HepG2 (cell line): ENCODE measurements at regions not wholly inside any gene's neighbourhood (a gene's known extent, or its start where the extent isn't known, plus 50 kb on each side); places are given as distances from the start of the nearest gene placed in this dataset.
A peak's percentile ranks its signal among the peaks of the same experiment; 100 is the strongest.

ENCODE experiments used
- ATAC-seq: fragments of 200-7000 bp; cut with Tn5 transposase; 3 replicates; pipeline ENCODE4 v1.9.1; 2020; ENCODE audit warnings: mild to moderate bottlenecking, moderate library complexity
- BruUV-seq: library from RNA; stranded (reverse); fragments of 400-500 nt; replicated peaks from 2 replicates; lab custom pipeline; 2021; lab: Mats Ljungman, UMichigan
- CTCF ChIA-PET: fragments of 300-600 bp; formaldehyde crosslinking; extraction: SDS; loops from one replicate; lab custom pipeline; 2021; ENCODE audit warnings: low total read pairs, inconsistent platforms, low intra/inter-chr PET ratio; lab: Yijun Ruan, JAX
- POLR2A ChIA-PET: fragments of 350-600 bp; sonication (Branson Sonifier 250); formaldehyde crosslinking; loops from one replicate; lab custom pipeline; 2020; ENCODE audit warnings: antibody characterized with exemption, inconsistent platforms; lab: Yijun Ruan, JAX
- DNase-seq: peaks from one replicate; pipeline ENCODE4 v3.0.0-alpha.2; 2015; ENCODE audit warnings: low spot score
- FAIRE-seq: peaks from 3 replicates; lab custom pipeline; 2011; peaks lifted over from hg19 to GRCh38; lab: Jason Lieb, UNC
- H2AFZ ChIP-seq: one replicate; pipeline ENCODE4 v1.6.1; 2011; ENCODE audit warnings: low read length, inconsistent platforms
- H3K27ac ChIP-seq: fragments of 300-600 bp; 3 replicates; pipeline ENCODE4 v1.8.0; 2011; ENCODE audit warnings: mixed run types, mild to moderate bottlenecking, mixed read lengths, low read length, inconsistent platforms; ENCODE audit not compliant: insufficient read depth; ENCODE audit errors: extremely low read length
- H3K27me3 ChIP-seq, 2 experiments: fragments of 200-600 bp in 1 of 2; 2 replicates in 1 of 2; 3 replicates in 1 of 2; pipeline versions ENCODE4 v1.6.0 to v1.8.0; 2011; ENCODE audit warnings: low read length in 2 of 2, mild to moderate bottlenecking in 2 of 2, moderate library complexity in 2 of 2, inconsistent platforms in 1 of 2; ENCODE audit not compliant: insufficient read depth in 2 of 2, control insufficient read depth in 1 of 2
- H3K36me3 ChIP-seq, 2 experiments: fragments of 200-600 bp in 1 of 2; replicated peaks in 1 of 2; 2 replicates in 1 of 2; 3 replicates in 1 of 2; pipeline versions ENCODE4 v1.5.1 to v1.8.0; 2011; ENCODE audit warnings: low read length in 2 of 2, inconsistent platforms in 1 of 2; ENCODE audit not compliant: insufficient read depth in 2 of 2, control insufficient read depth in 1 of 2
- H3K4me1 ChIP-seq: 2 replicates; pipeline ENCODE4 v1.5.1; 2012; ENCODE audit warnings: low read length, inconsistent platforms; ENCODE audit not compliant: insufficient read depth
- H3K4me2 ChIP-seq: 2 replicates; pipeline ENCODE4 v1.6.0; 2011; ENCODE audit warnings: low read depth, low read length, inconsistent platforms
- H3K4me3 ChIP-seq, 3 experiments: fragments of 200-600 bp in 1 of 3; sonication (generic), shearing (Covaris generic) in 1 of 3; replicated peaks in 1 of 3; 2 replicates each; pipeline ENCODE4 v1.5.1; 2011 to 2016; ENCODE audit warnings: low read length in 3 of 3, inconsistent platforms in 2 of 3, low read depth in 2 of 3, mild to moderate bottlenecking in 2 of 3, control low read depth in 1 of 3, mixed read lengths in 1 of 3; ENCODE audit not compliant: insufficient read depth in 1 of 3
- H3K79me2 ChIP-seq: one replicate; pipeline ENCODE4 v1.6.1; 2011; ENCODE audit warnings: low read length, inconsistent platforms; ENCODE audit not compliant: insufficient read depth
- H3K9ac ChIP-seq: 2 replicates; pipeline ENCODE4 v1.6.0; 2011; ENCODE audit warnings: mild to moderate bottlenecking, low read depth, low read length, inconsistent platforms; ENCODE audit not compliant: insufficient read depth
- H3K9me3 ChIP-seq: 2 replicates; pipeline ENCODE4 v1.5.1; 2012; ENCODE audit warnings: mild to moderate bottlenecking, low read length
- H4K20me1 ChIP-seq: 2 replicates; pipeline ENCODE4 v1.6.0; 2011; ENCODE audit warnings: inconsistent platforms, mild to moderate bottlenecking, low read length, moderate library complexity; ENCODE audit not compliant: insufficient read depth
- KLF15 ChIP-seq: sonication (generic); formaldehyde crosslinking; IDR thresholded peaks from 2 replicates; pipeline ENCODE4 v1.8.1; 2023; ENCODE audit warnings: borderline replicate concordance, mild to moderate bottlenecking, inconsistent platforms, missing genetic modification reagents, mixed read lengths
- MAFK ChIP-seq, 2 experiments: IDR thresholded peaks in 1 of 2; conservative IDR thresholded peaks in 1 of 2; 2 replicates each; pipeline ENCODE4 v1.6.1; 2011; ENCODE audit warnings: improper control_type of control experiment in 2 of 2, low read length in 2 of 2
- NBN ChIP-seq: fragments of 450-650 bp; conservative IDR thresholded peaks from 2 replicates; pipeline ENCODE4 v1.6.1; 2017
- SMC3 ChIP-seq: IDR thresholded peaks from 2 replicates; pipeline ENCODE4 v1.6.1; 2011; ENCODE audit warnings: low read length, improper control_type of control experiment
- SOX6 ChIP-seq, 2 experiments: fragments of 450-650 bp in 1 of 2; sonication (generic) in 1 of 2; formaldehyde crosslinking in 1 of 2; IDR thresholded peaks; 2 replicates each; pipeline versions ENCODE4 v1.4.0 to v1.6.1; 2017 to 2020; ENCODE audit warnings: antibody characterized with exemption in 1 of 2, mild to moderate bottlenecking in 1 of 2, missing genetic modification reagents in 1 of 2
- STAG1 ChIP-seq: sonication (generic); formaldehyde crosslinking; IDR thresholded peaks from 2 replicates; pipeline ENCODE4 v1.4.0; 2020; ENCODE audit warnings: missing genetic modification reagents
- ZBTB20 ChIP-seq: sonication (generic); formaldehyde crosslinking; IDR thresholded peaks from 2 replicates; pipeline ENCODE4 v1.8.1; 2023; ENCODE audit warnings: missing genetic modification reagents, low read depth, mild to moderate bottlenecking, borderline replicate concordance
- ZNF501 ChIP-seq: sonication (generic); formaldehyde crosslinking; IDR thresholded peaks from 2 replicates; pipeline ENCODE4 v1.5.1; 2020; ENCODE audit warnings: mild to moderate bottlenecking, moderate library complexity, missing genetic modification reagents
- WGBS: methylation state at CpG from one replicate; pipeline ENCODE4 v1.1.6; 2017; ENCODE audit warnings: low lambda C conversion rate; 5-methylcytosine and 5-hydroxymethylcytosine counted together
- in situ Hi-C: cut with HindIII; loops from 2 replicates; pipeline ENCODE4 v1.10.0; 2017; ENCODE audit warnings: low pct_unique_long_range_greater_than_20kb; ENCODE audit not compliant: extremely low pct_ligation_motif_present
- intact Hi-C: fragments of 100-400 bp; cut with micrococcal nuclease; formaldehyde crosslinking; loops from one replicate; pipeline ENCODE4 v1.10.0; 2022; ENCODE audit not compliant: unreplicated experiment
- TF ChIP-seq, protein P1 (sequence below): sonication (generic); formaldehyde crosslinking; IDR thresholded peaks from 2 replicates; pipeline ENCODE4 v1.5.0; 2020; ENCODE audit warnings: mild to moderate bottlenecking, missing genetic modification reagents, borderline replicate concordance
- TF ChIP-seq, protein P2 (sequence below): sonication (generic); formaldehyde crosslinking; IDR thresholded peaks from 2 replicates; pipeline ENCODE4 v1.4.0; 2020; ENCODE audit warnings: mild to moderate bottlenecking, missing genetic modification reagents
- TF ChIP-seq, protein P3 (sequence below): sonication (generic); formaldehyde crosslinking; IDR thresholded peaks from 2 replicates; pipeline ENCODE4 v1.8.0; 2022; ENCODE audit warnings: missing genetic modification reagents, mild to moderate bottlenecking, borderline replicate concordance

DNA sequence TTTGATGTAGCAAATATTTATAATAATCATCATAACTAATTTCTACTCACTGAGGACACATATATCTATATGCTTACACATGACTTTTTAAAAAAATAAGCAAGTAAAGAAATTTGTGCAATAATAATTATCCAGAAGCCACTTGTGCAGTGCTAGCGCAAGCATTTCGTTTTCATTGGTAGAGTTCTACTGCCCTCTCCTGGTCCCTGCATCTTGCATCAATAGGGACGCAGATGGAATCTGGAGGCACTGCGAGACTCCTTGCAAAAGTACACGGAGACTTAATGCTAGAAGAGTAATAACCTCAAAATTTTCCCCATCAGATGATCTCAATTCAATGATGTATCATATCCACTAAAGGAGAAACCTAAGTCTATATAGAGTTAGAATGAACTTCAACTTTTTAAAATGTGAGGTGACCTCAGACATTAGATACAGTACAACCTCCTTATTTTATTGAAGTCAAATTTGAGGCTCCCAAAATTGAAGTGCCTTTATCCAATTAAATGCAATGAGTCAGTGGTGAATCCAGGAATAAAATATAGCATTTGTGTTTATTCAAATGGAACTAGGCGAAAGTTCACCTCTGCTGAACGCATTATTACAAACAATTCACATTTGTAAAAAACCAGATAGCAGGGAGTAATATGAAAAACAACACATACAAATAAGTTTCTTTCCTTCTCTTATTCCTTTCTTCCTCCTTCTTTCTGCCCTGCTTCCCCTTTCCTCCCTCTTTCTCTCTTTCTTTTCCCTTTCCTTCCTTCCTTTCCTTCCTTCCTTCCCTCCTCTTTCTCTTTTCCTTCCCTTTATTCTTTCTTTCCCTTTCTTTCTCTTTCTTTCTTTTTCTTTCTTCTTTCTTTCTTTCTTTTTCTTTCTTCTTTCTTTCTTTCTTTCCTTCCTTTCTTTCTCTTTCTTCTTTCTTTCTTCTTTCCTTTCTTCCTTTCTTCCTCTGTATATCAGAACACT is 450.0 kb downstream of the ANKRD50 start:
- 8% methylated on average over 7 of the region's 7 CpGs for WGBS
- Histone ChIP-seq H4K20me1 (no peaks in the 10 kb centered on the region), H3K9ac (no peak overlapping the region), H3K4me2 (no peak overlapping the region), H3K27ac (no peak overlapping the region), H3K4me1 (no peaks in the 10 kb centered on the region), H2AFZ (no peak overlapping the region), H3K36me3 (no peaks in the 10 kb centered on the region), H3K79me2 (no peaks in the 10 kb centered on the region), H3K9me3 (no peaks in the 10 kb centered on the region), H3K27me3 (no peaks in the 10 kb centered on the region), H3K4me3 (no peak overlapping the region)
- ChIA-PET POLR2A (no interaction called here), CTCF (interaction anchor here (0.9 kb wide), 2 partner anchors 489 to 1160 kb away, joined by 4 read pairs; no protein-coding TSS in a partner anchor)
- DNase-seq (peak; percentile 53), ATAC-seq (peak; percentile 91), FAIRE-seq (peak; percentile 69)
- BruUV-seq = no TSS peak
- in situ Hi-C loops = loop anchor here (10.0 to 25.0 kb wide), 3 partner anchors 500 to 1168 kb away; partner anchors contain the start of gene SPRY1
- intact Hi-C loops = loop anchor here (1.0 to 10.0 kb wide), 8 partner anchors 140 to 1685 kb away; partner anchors contain the start of gene NUDT6
- peak; percentile 80 for TF ChIP-seq SMC3
- TF ChIP-seq ZBTB20 (CRISPR knock-in tag) = no peak
- TF ChIP-seq MAFK (conservative IDR thresholded peaks at IDR 0.05 in 1 of 2, IDR thresholded peaks at IDR 0.05 in 1 of 2; ENCODE audit: low read length in 2 of 2) = 0 out of 4 replicates have a peak, but pooled peaks of 1 of the 2 experiments have one; percentile 21
- no peak for TF ChIP-seq ZNF501 (CRISPR knock-in tag)
- TF ChIP-seq SOX6 (IDR thresholded peaks at IDR 0.05) = no peak
- no peak for TF ChIP-seq SOX6 (CRISPR knock-in tag; IDR thresholded peaks at IDR 0.05)
- peak; percentile 93 for TF ChIP-seq STAG1 (CRISPR knock-in tag)
- TF ChIP-seq NBN = no peak
- TF ChIP-seq, protein P1, sequence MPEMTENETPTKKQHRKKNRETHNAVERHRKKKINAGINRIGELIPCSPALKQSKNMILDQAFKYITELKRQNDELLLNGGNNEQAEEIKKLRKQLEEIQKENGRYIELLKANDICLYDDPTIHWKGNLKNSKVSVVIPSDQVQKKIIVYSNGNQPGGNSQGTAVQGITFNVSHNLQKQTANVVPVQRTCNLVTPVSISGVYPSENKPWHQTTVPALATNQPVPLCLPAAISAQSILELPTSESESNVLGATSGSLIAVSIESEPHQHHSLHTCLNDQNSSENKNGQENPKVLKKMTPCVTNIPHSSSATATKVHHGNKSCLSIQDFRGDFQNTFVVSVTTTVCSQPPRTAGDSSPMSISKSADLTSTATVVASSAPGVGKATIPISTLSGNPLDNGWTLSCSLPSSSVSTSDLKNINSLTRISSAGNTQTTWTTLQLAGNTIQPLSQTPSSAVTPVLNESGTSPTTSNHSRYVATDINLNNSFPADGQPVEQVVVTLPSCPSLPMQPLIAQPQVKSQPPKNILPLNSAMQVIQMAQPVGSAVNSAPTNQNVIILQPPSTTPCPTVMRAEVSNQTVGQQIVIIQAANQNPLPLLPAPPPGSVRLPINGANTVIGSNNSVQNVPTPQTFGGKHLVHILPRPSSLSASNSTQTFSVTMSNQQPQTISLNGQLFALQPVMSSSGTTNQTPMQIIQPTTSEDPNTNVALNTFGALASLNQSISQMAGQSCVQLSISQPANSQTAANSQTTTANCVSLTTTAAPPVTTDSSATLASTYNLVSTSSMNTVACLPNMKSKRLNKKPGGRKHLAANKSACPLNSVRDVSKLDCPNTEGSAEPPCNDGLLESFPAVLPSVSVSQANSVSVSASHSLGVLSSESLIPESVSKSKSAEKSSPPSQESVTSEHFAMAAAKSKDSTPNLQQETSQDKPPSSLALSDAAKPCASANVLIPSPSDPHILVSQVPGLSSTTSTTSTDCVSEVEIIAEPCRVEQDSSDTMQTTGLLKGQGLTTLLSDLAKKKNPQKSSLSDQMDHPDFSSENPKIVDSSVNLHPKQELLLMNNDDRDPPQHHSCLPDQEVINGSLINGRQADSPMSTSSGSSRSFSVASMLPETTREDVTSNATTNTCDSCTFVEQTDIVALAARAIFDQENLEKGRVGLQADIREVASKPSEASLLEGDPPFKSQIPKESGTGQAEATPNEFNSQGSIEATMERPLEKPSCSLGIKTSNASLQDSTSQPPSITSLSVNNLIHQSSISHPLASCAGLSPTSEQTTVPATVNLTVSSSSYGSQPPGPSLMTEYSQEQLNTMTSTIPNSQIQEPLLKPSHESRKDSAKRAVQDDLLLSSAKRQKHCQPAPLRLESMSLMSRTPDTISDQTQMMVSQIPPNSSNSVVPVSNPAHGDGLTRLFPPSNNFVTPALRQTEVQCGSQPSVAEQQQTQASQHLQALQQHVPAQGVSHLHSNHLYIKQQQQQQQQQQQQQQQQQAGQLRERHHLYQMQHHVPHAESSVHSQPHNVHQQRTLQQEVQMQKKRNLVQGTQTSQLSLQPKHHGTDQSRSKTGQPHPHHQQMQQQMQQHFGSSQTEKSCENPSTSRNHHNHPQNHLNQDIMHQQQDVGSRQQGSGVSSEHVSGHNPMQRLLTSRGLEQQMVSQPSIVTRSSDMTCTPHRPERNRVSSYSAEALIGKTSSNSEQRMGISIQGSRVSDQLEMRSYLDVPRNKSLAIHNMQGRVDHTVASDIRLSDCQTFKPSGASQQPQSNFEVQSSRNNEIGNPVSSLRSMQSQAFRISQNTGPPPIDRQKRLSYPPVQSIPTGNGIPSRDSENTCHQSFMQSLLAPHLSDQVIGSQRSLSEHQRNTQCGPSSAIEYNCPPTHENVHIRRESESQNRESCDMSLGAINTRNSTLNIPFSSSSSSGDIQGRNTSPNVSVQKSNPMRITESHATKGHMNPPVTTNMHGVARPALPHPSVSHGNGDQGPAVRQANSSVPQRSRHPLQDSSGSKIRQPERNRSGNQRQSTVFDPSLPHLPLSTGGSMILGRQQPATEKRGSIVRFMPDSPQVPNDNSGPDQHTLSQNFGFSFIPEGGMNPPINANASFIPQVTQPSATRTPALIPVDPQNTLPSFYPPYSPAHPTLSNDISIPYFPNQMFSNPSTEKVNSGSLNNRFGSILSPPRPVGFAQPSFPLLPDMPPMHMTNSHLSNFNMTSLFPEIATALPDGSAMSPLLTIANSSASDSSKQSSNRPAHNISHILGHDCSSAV (CRISPR knock-in tag) = no peak
- no peak for TF ChIP-seq KLF15
- TF ChIP-seq, protein P2, sequence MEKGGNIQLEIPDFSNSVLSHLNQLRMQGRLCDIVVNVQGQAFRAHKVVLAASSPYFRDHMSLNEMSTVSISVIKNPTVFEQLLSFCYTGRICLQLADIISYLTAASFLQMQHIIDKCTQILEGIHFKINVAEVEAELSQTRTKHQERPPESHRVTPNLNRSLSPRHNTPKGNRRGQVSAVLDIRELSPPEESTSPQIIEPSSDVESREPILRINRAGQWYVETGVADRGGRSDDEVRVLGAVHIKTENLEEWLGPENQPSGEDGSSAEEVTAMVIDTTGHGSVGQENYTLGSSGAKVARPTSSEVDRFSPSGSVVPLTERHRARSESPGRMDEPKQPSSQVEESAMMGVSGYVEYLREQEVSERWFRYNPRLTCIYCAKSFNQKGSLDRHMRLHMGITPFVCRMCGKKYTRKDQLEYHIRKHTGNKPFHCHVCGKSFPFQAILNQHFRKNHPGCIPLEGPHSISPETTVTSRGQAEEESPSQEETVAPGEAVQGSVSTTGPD (CRISPR knock-in tag) = no peak
- TF ChIP-seq, protein P3, sequence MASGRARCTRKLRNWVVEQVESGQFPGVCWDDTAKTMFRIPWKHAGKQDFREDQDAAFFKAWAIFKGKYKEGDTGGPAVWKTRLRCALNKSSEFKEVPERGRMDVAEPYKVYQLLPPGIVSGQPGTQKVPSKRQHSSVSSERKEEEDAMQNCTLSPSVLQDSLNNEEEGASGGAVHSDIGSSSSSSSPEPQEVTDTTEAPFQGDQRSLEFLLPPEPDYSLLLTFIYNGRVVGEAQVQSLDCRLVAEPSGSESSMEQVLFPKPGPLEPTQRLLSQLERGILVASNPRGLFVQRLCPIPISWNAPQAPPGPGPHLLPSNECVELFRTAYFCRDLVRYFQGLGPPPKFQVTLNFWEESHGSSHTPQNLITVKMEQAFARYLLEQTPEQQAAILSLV (CRISPR knock-in tag) = no peak
